GM13976 (cell line): ENCODE measurements at regions not wholly inside any gene's neighbourhood (a gene's known extent, or its start where the extent isn't known, plus 50 kb on each side); places are given as distances from the start of the nearest gene placed in this dataset.

Source experiments
- DNase-seq: peaks from one replicate; pipeline ENCODE4 v3.0.0; 2012; ENCODE audit warnings: low spot score
- CTCF ChIP-seq: IDR thresholded peaks from 2 replicates; pipeline ENCODE4 v1.5.1; 2012; ENCODE audit warnings: borderline replicate concordance, mild to moderate bottlenecking; ENCODE audit not compliant: insufficient read depth; ENCODE audit errors: extremely low read depth, missing control alignments, control extremely low read depth
- in situ Hi-C: fragments of 300-500 bp; cut with MboI; formaldehyde crosslinking; loops from one replicate; pipeline ENCODE4 v1.12.0; 2022; ENCODE audit warnings: low sequenced_read_pairs, mixed read lengths, inconsistent platforms; ENCODE audit not compliant: unreplicated experiment

GRCh38 chr14:53532853-53533252, 379.7 kb upstream of the DDHD1 start:
- in situ Hi-C loops = loop anchor here (10.0 to 25.0 kb wide), 2 partner anchors 642 to 804 kb away; no protein-coding TSS in a partner anchor
- TF ChIP-seq CTCF = no peak
- no peak for DNase-seq

- DNase-seq = no peak
- TF ChIP-seq CTCF = no peak
- in situ Hi-C loops = loop anchor here (10.0 to 25.0 kb wide), 2 partner anchors 643 to 806 kb away; no protein-coding TSS in a partner anchor
These were observed 378.6 kb upstream of the DDHD1 start for GRCh38 chr14:53531730-53532129.

GRCh38 chr14:53531156-53531555, 378.0 kb upstream of the DDHD1 start:
- in situ Hi-C loops = loop anchor here (10.0 to 25.0 kb wide), 2 partner anchors 644 to 806 kb away; no protein-coding TSS in a partner anchor
- no peak for TF ChIP-seq CTCF
- DNase-seq = no peak

GRCh38 chr14:53529519-53529918, 376.4 kb upstream of the DDHD1 start:
- TF ChIP-seq CTCF = no peak
- DNase-seq = no peak
- in situ Hi-C loops = loop anchor here (25.0 kb wide), 1 partner anchor 808 kb away; no protein-coding TSS in a partner anchor

GRCh38 chr14:53528185-53528671, 375.1 kb upstream of the DDHD1 start:
- no peak for DNase-seq
- no peak for TF ChIP-seq CTCF
- in situ Hi-C loops = loop anchor here (25.0 kb wide), 1 partner anchor 809 kb away; no protein-coding TSS in a partner anchor

GRCh38 chr14:53526200-53526599, 373.1 kb upstream of the DDHD1 start:
- in situ Hi-C loops = loop anchor here (25.0 kb wide), 1 partner anchor 811 kb away; no protein-coding TSS in a partner anchor
- DNase-seq = no peak
- no peak for TF ChIP-seq CTCF
